T1000 (cell line): ENCODE measurements at regions not wholly inside any gene's neighbourhood (a gene's known extent, or its start where the extent isn't known, plus 50 kb on each side); places are given as distances from the start of the nearest gene placed in this dataset.

Experiments
- DNase-seq: peaks from one replicate; lab custom pipeline; 2025; ENCODE audit warnings: mixed read lengths; lab: John Stamatoyannopoulos, UW

GRCh38 chr3:30263238-30263924, 343.0 kb upstream of the TGFBR2 start:
- no peak for DNase-seq

DNA sequence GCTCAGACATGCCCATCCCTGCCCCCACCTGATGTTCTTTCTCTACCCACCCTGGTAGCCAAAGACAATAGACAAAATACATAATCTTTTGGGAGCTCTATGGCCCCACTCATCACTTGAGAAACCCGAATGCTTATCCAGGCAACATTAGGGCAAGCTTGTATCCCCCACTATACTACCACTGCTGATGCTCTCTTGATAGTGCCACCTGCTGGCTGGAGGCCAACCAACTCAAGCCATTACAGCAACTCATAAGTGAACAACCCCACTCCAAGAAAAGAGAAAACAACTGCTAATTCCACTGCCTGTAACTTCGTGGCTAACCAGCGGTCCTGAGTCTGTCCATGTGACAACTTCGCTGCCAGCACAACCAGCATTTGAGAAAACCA, 342.5 kb upstream of the TGFBR2 start:
- no peak for DNase-seq

- no peak for DNase-seq
These were observed 339.9 kb upstream of the TGFBR2 start for GRCh38 chr3:30266524-30266923.

- DNase-seq, result no peak
These were observed 338.1 kb upstream of the TGFBR2 start for GRCh38 chr3:30268288-30268687.

- no peak for DNase-seq
These were observed 336.5 kb upstream of the TGFBR2 start for GRCh38 chr3:30269751-30270445.

GRCh38 chr3:30271781-30272180, 334.6 kb upstream of the TGFBR2 start:
- no peak for DNase-seq

DNA sequence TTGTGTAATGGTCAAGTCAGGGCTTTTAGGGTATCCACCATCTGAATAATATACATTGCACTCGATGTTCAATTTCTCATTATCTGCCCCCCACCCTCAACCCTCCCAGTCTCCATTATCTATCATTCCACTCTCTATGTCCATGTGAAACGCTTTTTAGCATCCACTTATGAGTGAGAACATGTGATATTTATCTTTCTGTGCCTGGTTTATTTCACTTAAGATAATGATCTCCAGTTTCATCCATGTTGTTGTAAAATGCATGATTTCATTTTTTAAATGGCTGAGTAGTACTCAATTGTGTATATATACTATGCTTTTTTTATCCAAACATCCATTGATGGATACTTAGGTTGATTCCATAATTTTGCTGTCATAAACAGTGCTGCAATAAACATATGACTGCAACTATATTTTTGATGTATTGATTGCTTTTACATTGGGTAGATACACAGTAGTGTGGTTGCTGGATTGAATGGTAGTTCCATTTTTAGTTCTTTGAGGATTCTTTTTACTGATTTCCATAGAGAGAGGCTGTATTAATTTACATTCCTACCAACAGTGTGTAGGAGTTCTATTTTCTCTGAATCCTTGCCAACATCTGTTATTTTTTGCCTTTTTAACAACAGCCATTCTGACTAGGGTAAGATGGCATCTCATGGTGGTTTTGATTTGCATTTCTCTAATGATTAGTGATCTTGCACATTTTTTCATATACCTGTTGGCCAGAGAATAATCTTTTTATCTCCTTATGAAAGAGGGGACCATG, 332.9 kb upstream of the TGFBR2 start:
- DNase-seq, result no peak

- no peak for DNase-seq
These were observed 328.9 kb upstream of the TGFBR2 start for GRCh38 chr3:30277494-30277893.

DNA sequence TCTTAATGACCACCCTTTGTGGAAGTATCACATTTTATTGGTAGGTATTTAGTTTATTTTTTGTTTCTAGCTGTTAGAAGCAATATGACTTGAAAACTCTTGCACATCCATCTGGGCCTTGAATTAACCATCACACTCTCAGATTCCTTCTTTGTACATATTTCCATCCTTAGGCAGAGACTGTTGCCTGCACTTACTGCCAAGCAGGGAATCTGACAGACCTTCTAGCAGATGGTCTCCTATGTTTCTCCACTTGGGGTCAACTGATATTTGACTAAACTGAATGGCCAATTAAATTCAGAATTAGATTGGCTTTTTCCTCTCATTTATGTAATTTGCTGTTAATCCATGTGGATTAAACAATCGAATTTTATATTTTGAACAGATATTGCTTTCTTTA, 324.9 kb upstream of the TGFBR2 start:
- no peak for DNase-seq

DNA sequence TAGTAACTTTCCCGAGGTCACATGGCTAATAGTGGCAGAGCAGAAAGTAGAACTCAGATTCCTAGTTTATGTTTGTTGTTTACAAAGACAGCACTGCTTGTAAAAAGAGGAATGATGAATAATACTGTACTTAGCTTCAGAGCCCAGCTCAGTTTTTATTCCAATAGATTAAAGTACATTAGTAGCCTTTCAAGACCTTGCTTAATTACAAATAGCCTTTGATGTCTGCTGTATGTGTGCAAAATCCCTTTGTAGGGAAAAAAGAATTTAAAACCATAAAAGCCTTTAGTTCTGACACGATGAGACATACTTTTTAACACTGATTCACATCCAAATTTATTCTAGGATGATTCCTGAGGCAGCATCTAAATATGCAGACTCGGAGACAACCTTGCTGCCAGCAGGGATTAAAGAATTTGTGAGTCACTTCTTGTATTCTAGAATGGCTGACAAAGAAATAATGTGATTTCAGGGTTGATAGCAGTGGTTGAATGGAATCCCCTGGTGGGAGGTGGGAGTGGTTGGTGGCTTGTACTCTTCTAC, 324.2 kb upstream of the TGFBR2 start:
- DNase-seq, result peak; percentile 41

GRCh38 chr3:30285188-30286006, 321.0 kb upstream of the TGFBR2 start:
- DNase-seq, result no peak

DNA sequence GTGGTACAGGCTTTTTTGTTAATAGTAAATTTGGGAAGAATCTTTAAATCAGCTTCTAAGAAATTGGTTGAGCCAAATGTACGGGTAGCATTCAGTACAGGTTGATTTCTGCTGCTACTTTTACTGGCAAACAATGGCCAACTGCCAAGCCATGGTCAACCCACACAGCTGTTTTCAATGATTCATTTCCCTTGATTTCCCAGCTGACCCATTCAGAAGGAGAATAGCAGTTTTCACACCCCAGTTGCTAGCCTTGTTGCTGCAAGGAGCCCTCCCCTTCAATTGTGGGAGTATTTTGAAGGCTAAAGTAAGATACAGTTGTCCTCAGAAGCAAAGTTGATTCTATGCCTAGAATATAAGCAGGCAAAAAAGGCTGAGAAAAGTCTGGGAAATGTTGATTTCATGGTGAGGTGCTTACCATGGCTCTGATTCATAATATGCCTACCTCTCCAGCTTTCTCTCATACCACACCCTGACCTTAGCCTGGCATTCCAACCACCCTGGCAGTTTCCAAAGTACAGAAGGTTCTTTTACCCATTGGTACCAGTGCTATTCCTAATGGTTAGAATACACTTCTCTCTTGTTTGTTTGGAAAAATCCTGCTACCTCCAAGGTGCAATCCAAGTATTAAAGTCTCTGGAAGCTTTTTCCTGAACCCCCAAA, 320.3 kb upstream of the TGFBR2 start:
- peak; percentile 28 for DNase-seq

DNA sequence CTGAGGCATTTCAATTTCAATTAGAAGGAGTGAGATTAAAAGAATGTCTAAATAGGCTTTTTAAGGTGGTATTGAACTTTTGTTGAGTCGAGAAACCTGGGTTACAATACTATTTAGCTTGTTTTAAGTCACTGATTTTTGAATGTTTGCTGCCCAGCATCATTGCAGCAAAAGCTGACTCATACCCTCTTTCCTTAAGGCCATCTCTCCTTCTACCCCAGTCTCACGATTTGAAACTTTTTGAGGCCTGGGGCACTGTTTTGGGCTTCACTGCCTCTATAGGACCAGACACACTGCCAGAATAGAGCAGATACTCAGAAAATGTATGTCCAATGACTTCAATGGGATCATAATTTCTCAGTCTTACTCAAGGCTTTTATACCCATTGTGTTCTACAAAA, 319.6 kb upstream of the TGFBR2 start:
- DNase-seq, result no peak

- DNase-seq, result no peak
These were observed 317.6 kb upstream of the TGFBR2 start for GRCh38 chr3:30288830-30289229.

DNA sequence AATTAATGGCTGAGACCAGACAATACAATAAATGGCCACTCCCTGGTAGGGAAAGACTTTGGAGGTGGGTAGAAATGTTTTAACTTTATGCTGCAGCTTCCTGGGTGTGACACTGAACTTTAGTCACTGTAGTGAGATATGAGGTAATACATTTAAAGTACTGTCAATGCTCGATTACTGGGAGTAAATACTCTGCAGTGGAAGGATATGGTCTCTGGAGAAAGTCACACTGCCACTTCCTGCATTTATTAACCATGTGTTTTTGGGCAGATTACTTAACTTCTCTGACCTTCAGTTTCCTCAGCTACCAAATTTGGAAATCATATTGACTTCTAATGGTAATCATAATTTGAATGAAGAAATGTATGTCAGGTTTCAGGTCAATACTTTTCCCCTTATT, 317.1 kb upstream of the TGFBR2 start:
- DNase-seq, result no peak

- DNase-seq, result no peak
These were observed 316.6 kb upstream of the TGFBR2 start for GRCh38 chr3:30289766-30290165.

DNA sequence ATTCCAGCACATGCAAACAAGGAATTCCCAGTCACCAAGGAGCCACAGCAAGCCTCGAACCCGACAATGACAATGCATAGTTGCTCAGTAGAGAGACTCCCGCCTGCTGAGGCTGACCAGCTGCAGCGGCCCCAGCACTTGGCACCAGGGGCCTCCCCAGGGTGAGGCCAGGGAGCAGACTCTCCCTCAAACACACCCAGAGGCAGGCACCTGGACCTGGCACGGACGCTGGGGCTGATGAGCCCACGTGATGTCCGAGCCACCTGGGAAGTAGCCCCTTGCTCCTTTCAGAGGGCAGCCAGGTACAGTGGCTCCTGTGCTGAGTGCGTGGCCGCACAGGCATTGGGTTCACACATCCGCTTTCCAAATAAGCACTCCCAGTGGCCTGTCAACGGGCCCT, 315.9 kb upstream of the TGFBR2 start:
- no peak for DNase-seq

GRCh38 chr3:30292192-30292893, 314.1 kb upstream of the TGFBR2 start:
- DNase-seq, result no peak

GRCh38 chr3:30293621-30294240, 312.7 kb upstream of the TGFBR2 start:
- no peak for DNase-seq

- no peak for DNase-seq
These were observed 312.1 kb upstream of the TGFBR2 start for GRCh38 chr3:30294241-30294667.
